Motor neuron (in vitro differentiated cells): ENCODE measurements at regions not wholly inside any gene's neighbourhood (a gene's known extent, or its start where the extent isn't known, plus 50 kb on each side); places are given as distances from the start of the nearest gene placed in this dataset.

Source experiments
- ATAC-seq, 8 experiments: fragments of 200-7000 bp; cut with Tn5 transposase; replicated peaks in 6 of 8; 2 replicates each; pipeline ENCODE4 v1.8.0; 2021; ENCODE audit warnings: mild to moderate bottlenecking in 8 of 8, moderate library complexity in 8 of 8
- H3K27ac ChIP-seq, 2 donors: fragments of 250-450 bp; sonication (Bioruptor Pico); 2 replicates each; pipeline ENCODE4 v1.9.0; 2021; ENCODE audit warnings: antibody characterized with exemption in 2 of 2, mild to moderate bottlenecking in 2 of 2, moderate library complexity in 1 of 2
- H3K4me1 ChIP-seq, 2 donors: fragments of 250-450 bp; sonication (Bioruptor Pico); replicated peaks in 1 of 2; 2 replicates each; pipeline ENCODE4 v1.6.1; 2021; ENCODE audit warnings: antibody characterized with exemption in 2 of 2, mild to moderate bottlenecking in 2 of 2, moderate library complexity in 1 of 2
- H3K4me3 ChIP-seq, 5 donors: fragments of 250-450 bp; sonication (Bioruptor Pico); 2 replicates each; pipeline ENCODE4 v1.9.0; 2021; ENCODE audit warnings: antibody characterized with exemption in 5 of 5, mild to moderate bottlenecking in 5 of 5, moderate library complexity in 4 of 5
- WGBS, 10 experiments: fragments of 450-650 bp; shearing (Covaris generic); methylation state at CpG; one replicate each; pipeline ENCODE4 v1.0.0; 2022; 5-methylcytosine and 5-hydroxymethylcytosine counted together
- in situ Hi-C, 9 experiments: fragments of 400-800 bp; cut with MboI; loops; one replicate each; pipeline ENCODE4 v1.15.0; 2021; ENCODE audit warnings: low sequenced_read_pairs in 9 of 9, low pct_unique_long_range_greater_than_20kb in 2 of 9; ENCODE audit not compliant: unreplicated experiment in 9 of 9

- H3K4me1 ChIP-seq = no peaks in the 10 kb centered on the region
- ATAC-seq = no peak
- 80 to 100% (median 93%) methylated on average over 1 of the region's 1 CpG; no CpG with 5 or more reads in 6 of the 10 experiments for WGBS, 10 experiments
- no peak overlapping the region for H3K4me3 ChIP-seq
- no peak overlapping the region for H3K27ac ChIP-seq
- in situ Hi-C loops = no loop called here
These were observed 907.1 kb downstream of the RPA4 start for GRCh38 chrX:97790850-97791249.

DNA sequence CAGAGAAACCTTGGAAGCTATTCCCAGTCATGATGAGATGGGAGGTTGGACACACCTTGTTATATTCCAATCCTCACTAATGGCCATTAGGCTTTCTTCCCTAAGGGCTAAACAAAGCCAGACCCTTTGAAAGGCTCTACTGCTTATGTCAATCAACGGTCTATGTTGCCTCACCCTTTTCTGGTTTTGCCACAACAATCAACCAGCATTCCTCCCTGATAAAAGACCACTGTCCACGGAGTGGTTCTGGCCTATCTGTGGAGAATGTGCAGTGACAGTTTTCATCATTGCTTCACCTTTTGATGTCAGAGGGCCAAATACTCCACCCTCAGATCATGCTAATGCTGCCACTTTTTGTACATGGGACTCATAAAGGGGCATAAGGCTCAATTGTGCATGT is 913.4 kb downstream of the RPA4 start:
- in situ Hi-C loops = no loop called here
- Histone ChIP-seq H3K27ac (no peak overlapping the region), H3K4me1 (no peaks in the 10 kb centered on the region), H3K4me3 (no peak overlapping the region)
- ATAC-seq = no peak
- WGBS, 10 experiments = 20 to 56% methylated on average over 1 to 2 of the region's 2 CpGs; no CpG with 5 or more reads in 8 of the 10 experiments

GRCh38 chrX:97806238-97806637 is 922.5 kb downstream of the RPA4 start:
- in situ Hi-C loops = no loop called here
- WGBS, 10 experiments = 51 to 90% (median 82%) methylated on average over 3 of the region's 3 CpGs; no CpG with 5 or more reads in 6 of the 10 experiments

GRCh38 chrX:97806946-97807345 is 923.2 kb downstream of the RPA4 start:
- H3K27ac ChIP-seq = no peak overlapping the region
- no peak for ATAC-seq
- in situ Hi-C loops = no loop called here
- WGBS, 10 experiments = 51 to 100% (median 100%) methylated on average over 1 to 2 of the region's 2 CpGs; no CpG with 5 or more reads in 4 of the 10 experiments
- H3K4me1 ChIP-seq = no peaks in the 10 kb centered on the region
- no peak overlapping the region for H3K4me3 ChIP-seq

More at GRCh38 chrX:97806238-97806637, 922.5 kb downstream of the RPA4 start:
- Histone ChIP-seq H3K27ac (no peak overlapping the region), H3K4me1 (no peaks in the 10 kb centered on the region), H3K4me3 (no peak overlapping the region)
- peak in 2 of 8 experiments; percentile 17 to 47 for ATAC-seq

DNA sequence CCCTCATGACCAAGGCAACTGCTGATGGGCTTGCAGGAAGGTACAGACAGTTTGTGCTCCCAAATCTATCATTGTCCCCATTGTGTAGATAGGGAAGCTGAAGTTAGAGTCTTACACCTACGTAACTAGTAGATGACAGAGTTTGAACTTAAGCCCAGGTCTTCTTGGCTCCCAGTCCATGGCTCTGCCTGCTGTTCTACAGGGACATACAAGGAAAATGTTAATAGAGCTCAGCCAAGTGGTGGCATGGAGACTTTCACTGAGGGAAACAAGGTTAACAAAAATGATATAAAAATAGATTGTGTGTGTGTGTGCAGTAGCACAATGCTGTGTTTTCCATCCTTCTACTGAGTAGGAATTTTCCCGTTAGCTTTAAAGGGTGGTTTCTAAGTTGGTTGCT is 936.5 kb downstream of the RPA4 start:
- in situ Hi-C loops = no loop called here
- Histone ChIP-seq H3K27ac (no peak overlapping the region), H3K4me3 (no peak overlapping the region), H3K4me1 (no peaks in the 10 kb centered on the region)
- 87 to 100% (median 100%) methylated on average over 1 to 2 of the region's 2 CpGs; no CpG with 5 or more reads in 6 of the 10 experiments for WGBS, 10 experiments
- ATAC-seq = no peak

DNA sequence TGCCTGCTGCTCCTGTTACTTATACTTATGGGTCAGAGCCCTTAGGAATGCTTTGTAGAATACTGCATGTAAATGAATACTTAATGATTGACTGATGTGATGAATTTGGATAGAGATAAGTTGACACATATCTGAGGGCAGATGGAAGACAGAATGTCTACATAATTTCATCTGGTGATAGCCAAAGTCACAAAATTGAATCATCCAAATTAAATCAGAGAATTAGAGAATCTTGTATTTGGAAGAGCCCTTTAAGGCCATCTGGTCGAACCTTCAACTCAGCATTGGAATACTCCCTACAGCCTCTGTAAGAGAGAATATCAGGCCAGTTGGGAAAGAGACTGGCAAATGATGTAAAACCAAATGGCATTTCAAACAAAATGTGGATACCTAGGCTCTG is 944.8 kb downstream of the RPA4 start:
- no peaks in the 10 kb centered on the region for H3K4me1 ChIP-seq
- no peak for ATAC-seq
- H3K27ac ChIP-seq = no peak overlapping the region
- WGBS, 10 experiments = 0% methylated on average over 1 of the region's 1 CpG; no CpG with 5 or more reads in 8 of the 10 experiments
- H3K4me3 ChIP-seq = no peak overlapping the region
- in situ Hi-C loops = no loop called here

GRCh38 chrX:97835969-97836368 is 952.3 kb downstream of the RPA4 start:
- peaks cover 0 to 6% of the 10 kb centered on the region in 2 donors for H3K4me1 ChIP-seq
- in situ Hi-C loops = no loop called here
- H3K27ac ChIP-seq = no peak overlapping the region
- no peak overlapping the region for H3K4me3 ChIP-seq
- no peak for ATAC-seq

DNA sequence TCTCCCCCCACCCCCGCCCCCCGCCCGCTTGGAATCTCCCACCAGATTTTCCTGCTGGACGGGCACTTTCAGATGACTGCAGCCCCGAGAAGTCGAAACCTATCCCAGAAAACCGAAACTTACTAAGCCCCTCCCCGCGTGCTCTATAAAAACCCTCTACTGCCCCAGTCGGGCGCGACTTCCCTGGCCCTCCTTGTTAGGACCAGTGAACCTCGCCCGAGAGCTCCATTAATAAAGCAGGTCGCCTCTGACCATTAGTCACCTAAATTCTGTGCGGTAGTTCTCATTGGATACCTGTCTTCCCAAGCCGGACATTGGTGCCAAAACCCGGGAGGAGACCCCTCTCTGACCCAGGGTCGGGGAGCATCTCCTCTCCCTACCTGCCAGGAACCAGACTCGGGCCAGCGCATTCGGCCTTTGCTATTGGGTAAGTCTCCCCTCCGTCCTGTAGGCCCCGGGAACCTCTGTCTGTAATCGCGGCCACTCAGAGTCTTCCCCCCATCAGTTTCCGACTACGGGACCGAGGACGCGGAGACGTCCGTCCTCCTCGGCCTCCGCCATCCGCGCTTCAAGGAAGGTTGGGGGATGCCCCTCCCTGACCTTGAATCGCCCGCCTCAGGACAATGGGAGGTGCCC is 958.0 kb downstream of the RPA4 start:
- Histone ChIP-seq H3K4me3 (no peak overlapping the region), H3K4me1 (no peaks in the 10 kb centered on the region), H3K27ac (no peak overlapping the region)
- in situ Hi-C loops = no loop called here
- no peak for ATAC-seq
- whole genome bisulfite sequencing, 10 experiments = 23 to 60% methylated on average over 1 to 3 of the region's 39 CpGs; no CpG with 5 or more reads in 8 of the 10 experiments

- no peak for ATAC-seq
- no peaks in the 10 kb centered on the region for H3K4me1 ChIP-seq
- no peak overlapping the region for H3K4me3 ChIP-seq
- 80 to 100% (median 96%) methylated on average over 1 to 25 of the region's 35 CpGs; no CpG with 5 or more reads in 7 of the 10 experiments for WGBS, 10 experiments
- in situ Hi-C loops = no loop called here
- no peak overlapping the region for H3K27ac ChIP-seq
These were observed 958.9 kb downstream of the RPA4 start for GRCh38 chrX:97842468-97843199.

DNA sequence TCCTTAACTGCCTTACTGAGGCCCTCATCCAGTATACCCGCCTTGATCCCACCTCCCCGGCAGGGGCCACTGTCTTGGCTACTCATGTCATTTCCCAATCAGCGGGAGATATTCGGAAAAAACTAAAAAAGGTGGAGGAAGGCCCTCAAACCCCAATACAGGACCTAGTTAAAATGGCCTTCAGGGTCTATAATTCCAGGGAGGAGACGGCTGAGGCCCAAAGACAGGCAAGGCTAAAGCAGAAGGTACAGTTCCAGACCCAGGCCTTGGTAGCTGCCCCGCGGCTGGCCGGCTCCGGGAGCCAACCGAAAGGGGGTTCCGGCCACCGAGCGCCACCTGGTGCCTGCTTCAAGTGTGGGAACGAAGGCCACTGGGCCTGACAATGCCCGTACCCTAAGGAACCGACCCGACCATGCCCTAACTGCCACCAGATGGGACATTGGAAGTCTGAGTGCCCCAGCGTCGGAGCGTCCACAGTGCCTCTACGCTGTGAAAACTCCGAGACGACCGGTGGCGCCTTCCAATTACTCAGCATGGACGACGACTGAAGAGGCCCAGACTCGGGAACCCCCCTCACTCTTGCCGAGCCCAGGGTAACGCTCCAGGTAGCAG is 959.6 kb downstream of the RPA4 start:
- in situ Hi-C loops = no loop called here
- 92 to 93% methylated on average over 3 to 5 of the region's 30 CpGs; no CpG with 5 or more reads in 8 of the 10 experiments for WGBS, 10 experiments
- ATAC-seq = no peak
- H3K4me3 ChIP-seq = no peak overlapping the region
- H3K4me1 ChIP-seq = no peaks in the 10 kb centered on the region
- no peak overlapping the region for H3K27ac ChIP-seq

- in situ Hi-C loops = no loop called here
- no peak for ATAC-seq
- H3K4me1 ChIP-seq = no peaks in the 10 kb centered on the region
- H3K4me3 ChIP-seq = no peak overlapping the region
- WGBS, 10 experiments = 78 to 100% (median 93%) methylated on average over 1 to 7 of the region's 18 CpGs; no CpG with 5 or more reads in 5 of the 10 experiments
- no peak overlapping the region for H3K27ac ChIP-seq
These were observed 960.5 kb downstream of the RPA4 start for GRCh38 chrX:97844161-97844560.

DNA sequence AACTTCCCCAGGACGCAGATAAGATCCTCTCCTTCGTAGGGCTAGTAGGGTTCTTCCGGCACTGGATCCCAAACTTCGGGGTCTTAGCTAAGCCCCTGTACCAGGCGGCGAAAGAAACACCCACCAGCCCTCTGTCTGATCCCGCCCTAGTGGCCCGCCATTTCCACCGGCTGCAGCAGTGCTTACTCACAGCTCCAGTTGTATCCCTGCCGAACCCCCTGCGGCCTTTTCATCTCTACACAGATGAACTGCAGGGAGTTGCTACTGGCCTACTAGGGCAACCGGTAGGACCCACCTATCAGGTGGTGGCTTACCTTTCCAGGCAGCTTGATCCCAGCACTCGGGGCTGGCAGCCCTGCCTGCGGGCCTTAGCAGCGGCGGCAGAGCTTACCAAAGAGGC is 961.2 kb downstream of the RPA4 start:
- in situ Hi-C loops = no loop called here
- H3K4me3 ChIP-seq = no peak overlapping the region
- 67 to 100% (median 75%) methylated on average over 1 to 13 of the region's 16 CpGs; no CpG with 5 or more reads in 7 of the 10 experiments for WGBS, 10 experiments
- no peak for ATAC-seq
- no peak overlapping the region for H3K27ac ChIP-seq
- H3K4me1 ChIP-seq = no peaks in the 10 kb centered on the region

DNA sequence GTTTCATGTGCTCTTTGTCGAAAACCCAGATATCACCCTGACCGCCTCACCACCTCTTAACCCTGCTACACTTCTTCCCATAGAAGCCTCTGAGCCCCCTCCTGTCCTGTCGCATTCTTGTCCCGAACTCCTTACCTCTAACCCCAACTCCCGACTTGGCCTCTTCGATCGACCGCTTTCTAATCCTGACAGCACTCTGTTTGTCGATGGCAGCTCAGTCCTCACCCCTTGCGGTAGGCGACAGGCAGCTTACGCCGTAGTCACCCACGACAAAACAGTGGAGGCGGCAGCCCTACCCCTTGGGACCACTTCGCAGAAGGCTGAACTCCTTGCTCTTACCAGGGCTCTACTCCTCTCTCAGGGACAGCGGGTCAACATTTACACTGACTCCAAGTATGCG is 961.7 kb downstream of the RPA4 start:
- WGBS, 10 experiments = 82 to 100% (median 100%) methylated on average over 1 to 9 of the region's 18 CpGs; no CpG with 5 or more reads in 7 of the 10 experiments
- in situ Hi-C loops = no loop called here

More for the DNA sequence above, 961.7 kb downstream of the RPA4 start:
- H3K27ac ChIP-seq = no peak overlapping the region
- no peaks in the 10 kb centered on the region for H3K4me1 ChIP-seq
- H3K4me3 ChIP-seq = no peak overlapping the region
- ATAC-seq = no peak
